Dendritic cell treated with granulocyte-macrophage colony-stimulating factor and Interleukin-4, amounts not matched to agents 40 ng/mL and 50 ng/mL, for 4 days (primary cell): ENCODE measurements at regions not wholly inside any gene's neighbourhood (a gene's known extent, or its start where the extent isn't known, plus 50 kb on each side); places are given as distances from the start of the nearest gene placed in this dataset.

Experiments used
- H3K27ac Mint-ChIP-seq: one replicate; pipeline ENCODE4 v1.8.0; 2022; ENCODE audit warnings: mild to moderate bottlenecking, mixed read lengths
- H3K27me3 Mint-ChIP-seq: one replicate; pipeline ENCODE4 v1.8.0; 2022; ENCODE audit warnings: mild to moderate bottlenecking, mixed read lengths
- H3K36me3 Mint-ChIP-seq: one replicate; pipeline ENCODE4 v1.8.0; 2022; ENCODE audit warnings: low read depth, mixed read lengths
- H3K4me1 Mint-ChIP-seq: one replicate; pipeline ENCODE4 v1.8.0; 2022; ENCODE audit warnings: low read depth, mixed read lengths
- H3K4me3 Mint-ChIP-seq: one replicate; pipeline ENCODE4 v1.8.0; 2022; ENCODE audit warnings: mild to moderate bottlenecking, moderate library complexity, mixed read lengths
- H3K9me3 Mint-ChIP-seq: one replicate; pipeline ENCODE4 v1.8.0; 2022; ENCODE audit warnings: mixed read lengths
- intact Hi-C: fragments of 100-400 bp; cut with micrococcal nuclease; formaldehyde crosslinking; loops from one replicate; pipeline ENCODE4 v1.15.0; 2022

GRCh38 chr6:156107624-156108101 lies 652.0 kb upstream of the NOX3 start:
- intact Hi-C loops: no loop called here
- Mint-ChIP-seq H3K4me3 (no peak overlapping the region), H3K36me3 (no peaks in the 10 kb centered on the region), H3K9me3 (no peaks in the 10 kb centered on the region), H3K4me1 (no peaks in the 10 kb centered on the region), H3K27me3 (no peaks in the 10 kb centered on the region), H3K27ac (no peak overlapping the region)

GRCh38 chr6:156102129-156102528 lies 646.5 kb upstream of the NOX3 start:
- Mint-ChIP-seq H3K4me3 (no peak overlapping the region), H3K4me1 (no peaks in the 10 kb centered on the region), H3K9me3 (peaks cover 25% of the 10 kb centered on the region), H3K36me3 (no peaks in the 10 kb centered on the region), H3K27ac (no peak overlapping the region), H3K27me3 (no peaks in the 10 kb centered on the region)
- intact Hi-C loops: no loop called here

- Mint-ChIP-seq H3K27me3 (no peaks in the 10 kb centered on the region), H3K4me3 (no peak overlapping the region), H3K4me1 (no peaks in the 10 kb centered on the region), H3K27ac (no peak overlapping the region), H3K36me3 (no peaks in the 10 kb centered on the region), H3K9me3 (peaks cover 25% of the 10 kb centered on the region)
- intact Hi-C loops: no loop called here
Observed at GRCh38 chr6:156098839-156099238, 643.2 kb upstream of the NOX3 start.

- Mint-ChIP-seq H3K4me3 (no peak overlapping the region), H3K27me3 (no peaks in the 10 kb centered on the region), H3K36me3 (no peaks in the 10 kb centered on the region), H3K27ac (no peak overlapping the region), H3K9me3 (peaks cover 59% of the 10 kb centered on the region), H3K4me1 (no peaks in the 10 kb centered on the region)
- intact Hi-C loops: no loop called here
Observed at GRCh38 chr6:156087487-156087886, 631.8 kb upstream of the NOX3 start.

GRCh38 chr6:156082012-156082411 lies 626.4 kb upstream of the NOX3 start:
- intact Hi-C loops: no loop called here

GRCh38 chr6:156080371-156080770 lies 624.7 kb upstream of the NOX3 start:
- no peaks in the 10 kb centered on the region for H3K4me1 Mint-ChIP-seq
- H3K27me3 Mint-ChIP-seq: no peaks in the 10 kb centered on the region
- peaks cover 10% of the 10 kb centered on the region for H3K9me3 Mint-ChIP-seq
- no peak overlapping the region for H3K27ac Mint-ChIP-seq
- no peak overlapping the region for H3K4me3 Mint-ChIP-seq
- intact Hi-C loops: no loop called here
- no peaks in the 10 kb centered on the region for H3K36me3 Mint-ChIP-seq

More at GRCh38 chr6:156082012-156082411, 626.4 kb upstream of the NOX3 start:
- no peak overlapping the region for H3K4me3 Mint-ChIP-seq
- no peaks in the 10 kb centered on the region for H3K4me1 Mint-ChIP-seq
- no peaks in the 10 kb centered on the region for H3K27me3 Mint-ChIP-seq
- H3K27ac Mint-ChIP-seq: no peak overlapping the region
- H3K9me3 Mint-ChIP-seq: peaks cover 14% of the 10 kb centered on the region
- no peaks in the 10 kb centered on the region for H3K36me3 Mint-ChIP-seq

- intact Hi-C loops: no loop called here
- Mint-ChIP-seq H3K27ac (no peak overlapping the region), H3K36me3 (no peaks in the 10 kb centered on the region), H3K4me3 (no peak overlapping the region), H3K9me3 (no peaks in the 10 kb centered on the region), H3K27me3 (no peaks in the 10 kb centered on the region), H3K4me1 (no peaks in the 10 kb centered on the region)
Observed at GRCh38 chr6:156068881-156069280, 613.2 kb upstream of the NOX3 start.

GRCh38 chr6:156065849-156066248 lies 610.2 kb upstream of the NOX3 start:
- no peak overlapping the region for H3K27ac Mint-ChIP-seq
- no peaks in the 10 kb centered on the region for H3K4me1 Mint-ChIP-seq
- intact Hi-C loops: no loop called here
- no peak overlapping the region for H3K4me3 Mint-ChIP-seq
- H3K27me3 Mint-ChIP-seq: no peaks in the 10 kb centered on the region
- no peaks in the 10 kb centered on the region for H3K9me3 Mint-ChIP-seq
- no peaks in the 10 kb centered on the region for H3K36me3 Mint-ChIP-seq

GRCh38 chr6:156062091-156062563 lies 606.5 kb upstream of the NOX3 start:
- Mint-ChIP-seq H3K27ac (no peak overlapping the region), H3K36me3 (no peaks in the 10 kb centered on the region), H3K9me3 (no peaks in the 10 kb centered on the region), H3K4me3 (no peak overlapping the region), H3K27me3 (no peaks in the 10 kb centered on the region), H3K4me1 (no peaks in the 10 kb centered on the region)
- intact Hi-C loops: no loop called here

GRCh38 chr6:156061465-156061864 lies 605.8 kb upstream of the NOX3 start:
- H3K27ac Mint-ChIP-seq: no peak overlapping the region
- intact Hi-C loops: no loop called here
- no peaks in the 10 kb centered on the region for H3K4me1 Mint-ChIP-seq
- no peaks in the 10 kb centered on the region for H3K27me3 Mint-ChIP-seq
- H3K4me3 Mint-ChIP-seq: no peak overlapping the region
- H3K36me3 Mint-ChIP-seq: no peaks in the 10 kb centered on the region
- no peaks in the 10 kb centered on the region for H3K9me3 Mint-ChIP-seq

- H3K4me1 Mint-ChIP-seq: no peaks in the 10 kb centered on the region
- intact Hi-C loops: no loop called here
- H3K4me3 Mint-ChIP-seq: no peak overlapping the region
- no peaks in the 10 kb centered on the region for H3K9me3 Mint-ChIP-seq
- no peaks in the 10 kb centered on the region for H3K27me3 Mint-ChIP-seq
- H3K36me3 Mint-ChIP-seq: no peaks in the 10 kb centered on the region
- H3K27ac Mint-ChIP-seq: no peak overlapping the region
Observed at GRCh38 chr6:156060013-156060412, 604.4 kb upstream of the NOX3 start.

GRCh38 chr6:156058356-156058755 lies 602.7 kb upstream of the NOX3 start:
- H3K27me3 Mint-ChIP-seq: no peaks in the 10 kb centered on the region
- H3K4me1 Mint-ChIP-seq: no peaks in the 10 kb centered on the region
- H3K36me3 Mint-ChIP-seq: no peaks in the 10 kb centered on the region
- H3K9me3 Mint-ChIP-seq: no peaks in the 10 kb centered on the region
- H3K4me3 Mint-ChIP-seq: no peak overlapping the region
- H3K27ac Mint-ChIP-seq: no peak overlapping the region
- intact Hi-C loops: no loop called here

GRCh38 chr6:156057869-156058268 lies 602.2 kb upstream of the NOX3 start:
- no peaks in the 10 kb centered on the region for H3K4me1 Mint-ChIP-seq
- no peak overlapping the region for H3K4me3 Mint-ChIP-seq
- H3K27me3 Mint-ChIP-seq: no peaks in the 10 kb centered on the region
- H3K36me3 Mint-ChIP-seq: no peaks in the 10 kb centered on the region
- H3K9me3 Mint-ChIP-seq: no peaks in the 10 kb centered on the region
- intact Hi-C loops: no loop called here
- no peak overlapping the region for H3K27ac Mint-ChIP-seq

GRCh38 chr6:156056085-156056484 lies 600.4 kb upstream of the NOX3 start:
- Mint-ChIP-seq H3K9me3 (no peaks in the 10 kb centered on the region), H3K27ac (no peak overlapping the region), H3K36me3 (no peaks in the 10 kb centered on the region), H3K4me1 (no peaks in the 10 kb centered on the region), H3K27me3 (no peaks in the 10 kb centered on the region), H3K4me3 (no peak overlapping the region)
- intact Hi-C loops: no loop called here

- intact Hi-C loops: no loop called here
- Mint-ChIP-seq H3K4me3 (no peak overlapping the region), H3K4me1 (no peaks in the 10 kb centered on the region), H3K36me3 (no peaks in the 10 kb centered on the region), H3K27ac (no peak overlapping the region), H3K27me3 (no peaks in the 10 kb centered on the region), H3K9me3 (no peaks in the 10 kb centered on the region)
Observed at GRCh38 chr6:156053626-156054025, 598.0 kb upstream of the NOX3 start.
